WTC11 (cell line): ENCODE measurements at regions not wholly inside any gene's neighbourhood (a gene's known extent, or its start where the extent isn't known, plus 50 kb on each side); places are given as distances from the start of the nearest gene placed in this dataset.

ENCODE experiments used
- ATF2 ChIP-seq: sonication (generic); formaldehyde crosslinking; IDR thresholded peaks from 2 replicates; pipeline ENCODE4 v1.8.1; 2022; ENCODE audit warnings: low read depth, missing genetic modification reagents, borderline replicate concordance
- ATF3 ChIP-seq: sonication (generic); formaldehyde crosslinking; conservative IDR thresholded peaks from 2 replicates; pipeline ENCODE4 v1.8.1; 2022; ENCODE audit warnings: mild to moderate bottlenecking, missing genetic modification reagents
- CTCF ChIP-seq: fragments of 200-600 bp; IDR thresholded peaks from 2 replicates; pipeline ENCODE4 v1.8.0; 2022; ENCODE audit warnings: antibody characterized with exemption
- E2F5 ChIP-seq: sonication (generic); formaldehyde crosslinking; IDR thresholded peaks from 2 replicates; pipeline ENCODE4 v1.8.1; 2022; ENCODE audit warnings: mild to moderate bottlenecking, moderate library complexity, missing genetic modification reagents
- IRF1 ChIP-seq: sonication (generic); formaldehyde crosslinking; IDR thresholded peaks from 2 replicates; pipeline ENCODE4 v1.8.0; 2023; ENCODE audit warnings: missing genetic modification reagents
- MAX ChIP-seq: sonication (generic); formaldehyde crosslinking; IDR thresholded peaks from 2 replicates; pipeline ENCODE4 v1.8.0; 2022; ENCODE audit warnings: mild to moderate bottlenecking, missing genetic modification reagents
- ZBTB43 ChIP-seq: sonication (generic); formaldehyde crosslinking; IDR thresholded peaks from 2 replicates; pipeline ENCODE4 v1.8.1; 2023; ENCODE audit warnings: mild to moderate bottlenecking, missing genetic modification reagents
- ZNF263 ChIP-seq: sonication (generic); formaldehyde crosslinking; IDR thresholded peaks from 2 replicates; pipeline ENCODE4 v1.8.1; 2022; ENCODE audit warnings: low read depth, mild to moderate bottlenecking, moderate library complexity, missing genetic modification reagents
- ZNF423 ChIP-seq: fragments of 250-450 bp; sonication (Bioruptor Pico); IDR thresholded peaks from 2 replicates; pipeline ENCODE4 v2.1.2; 2022; ENCODE audit warnings: mild to moderate bottlenecking, moderate library complexity
- ZNF425 ChIP-seq: fragments of 250-450 bp; sonication (Bioruptor Pico); conservative IDR thresholded peaks from 2 replicates; pipeline ENCODE4 v1.9.0; 2021; ENCODE audit warnings: mild to moderate bottlenecking

- TF ChIP-seq CTCF (no peak), E2F5 (CRISPR knock-in tag) (no peak), ZNF425 (CRISPR knock-in tag) (no peak), ATF3 (CRISPR knock-in tag) (no peak), ZNF423 (CRISPR knock-in tag) (no peak), IRF1 (CRISPR knock-in tag) (no peak), MAX (no peak), ATF2 (no peak), ZBTB43 (no peak), ZNF263 (CRISPR knock-in tag) (no peak)
Observed at GRCh38 chr1:234963904-234964702, 164.5 kb downstream of the TOMM20 start.
